Uterus (tissue), 2 donors: ENCODE measurements at regions not wholly inside any gene's neighbourhood (a gene's known extent, or its start where the extent isn't known, plus 50 kb on each side); places are given as distances from the start of the nearest gene placed in this dataset.

Source experiments
- POLR2A ChIP-seq, 2 donors: fragments of 450-650 bp; IDR thresholded peaks; one replicate each; pipeline ENCODE4 v1.6.1; 2016; ENCODE audit warnings: antibody characterized with exemption in 2 of 2, mild to moderate bottlenecking in 1 of 2, moderate library complexity in 1 of 2
- TF ChIP-seq, protein P1 (sequence below), 4 experiments: fragments of 200-600 bp in 2 of 4; fragments of 450-650 bp in 2 of 4; sonication (generic) in 2 of 4; IDR thresholded peaks; one replicate each; pipeline ENCODE4 v1.5.1; 2016 to 2019; ENCODE audit warnings: antibody characterized with exemption in 4 of 4, mild to moderate bottlenecking in 2 of 4, moderate library complexity in 1 of 4

DNA sequence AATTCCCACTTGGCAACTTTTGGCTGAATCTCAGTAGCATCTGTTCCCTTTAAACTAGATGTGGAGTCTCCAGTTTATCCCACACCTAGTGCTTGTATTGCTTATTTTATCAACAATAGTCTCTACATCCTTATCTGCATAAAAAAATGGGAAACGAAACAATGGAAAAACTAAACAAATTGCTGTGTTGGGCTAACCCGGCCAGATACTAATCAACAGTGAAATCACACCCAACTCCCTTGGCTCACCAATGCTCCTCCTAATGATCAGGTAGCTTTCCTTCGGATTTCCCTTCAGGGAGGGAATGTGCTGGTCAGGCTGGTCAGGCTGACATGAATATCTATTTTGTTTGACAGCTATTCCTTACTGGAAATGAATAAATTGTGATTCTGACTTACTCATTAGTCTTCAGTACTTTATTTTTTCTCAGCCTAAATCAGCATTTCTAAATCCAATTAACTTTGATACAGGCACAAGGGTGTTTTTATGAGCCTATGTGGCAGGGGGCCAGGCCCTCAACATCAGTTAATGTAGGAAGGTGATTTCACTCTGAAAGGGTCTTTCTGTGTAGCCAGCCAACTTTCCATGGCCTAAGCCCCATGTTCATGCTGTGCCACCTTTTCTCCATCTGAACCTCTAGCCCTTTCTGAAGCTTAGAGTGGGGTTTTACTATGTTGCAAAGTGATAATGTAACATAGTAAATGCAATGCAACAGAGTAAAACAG is 170.5 kb upstream of the NPSR1 start:
- TF ChIP-seq, protein P1, sequence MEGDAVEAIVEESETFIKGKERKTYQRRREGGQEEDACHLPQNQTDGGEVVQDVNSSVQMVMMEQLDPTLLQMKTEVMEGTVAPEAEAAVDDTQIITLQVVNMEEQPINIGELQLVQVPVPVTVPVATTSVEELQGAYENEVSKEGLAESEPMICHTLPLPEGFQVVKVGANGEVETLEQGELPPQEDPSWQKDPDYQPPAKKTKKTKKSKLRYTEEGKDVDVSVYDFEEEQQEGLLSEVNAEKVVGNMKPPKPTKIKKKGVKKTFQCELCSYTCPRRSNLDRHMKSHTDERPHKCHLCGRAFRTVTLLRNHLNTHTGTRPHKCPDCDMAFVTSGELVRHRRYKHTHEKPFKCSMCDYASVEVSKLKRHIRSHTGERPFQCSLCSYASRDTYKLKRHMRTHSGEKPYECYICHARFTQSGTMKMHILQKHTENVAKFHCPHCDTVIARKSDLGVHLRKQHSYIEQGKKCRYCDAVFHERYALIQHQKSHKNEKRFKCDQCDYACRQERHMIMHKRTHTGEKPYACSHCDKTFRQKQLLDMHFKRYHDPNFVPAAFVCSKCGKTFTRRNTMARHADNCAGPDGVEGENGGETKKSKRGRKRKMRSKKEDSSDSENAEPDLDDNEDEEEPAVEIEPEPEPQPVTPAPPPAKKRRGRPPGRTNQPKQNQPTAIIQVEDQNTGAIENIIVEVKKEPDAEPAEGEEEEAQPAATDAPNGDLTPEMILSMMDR (IDR thresholded peaks at IDR 0.05), result no peak
- TF ChIP-seq POLR2A (IDR thresholded peaks at IDR 0.05), result no peak
